MCF 10A (cell line): ENCODE measurements at regions not wholly inside any gene's neighbourhood (a gene's known extent, or its start where the extent isn't known, plus 50 kb on each side); places are given as distances from the start of the nearest gene placed in this dataset.

Source experiments
- BruUV-seq: library from RNA; stranded (reverse); fragments of 400-500 nt; replicated peaks from 2 replicates; lab custom pipeline; 2021; lab: Mats Ljungman, UMichigan
- CTCF ChIA-PET: fragments of 300-600 bp; sonication (Branson Sonifier 250); formaldehyde crosslinking; extraction: SDS; loops from one replicate; lab custom pipeline; 2021; ENCODE audit warnings: antibody characterized with exemption, inconsistent platforms; lab: Yijun Ruan, JAX
- POLR2A ChIA-PET: fragments of 300-600, 350-650 bp; sonication (Branson Sonifier 250); formaldehyde crosslinking; extraction: SDS; loops from one replicate; lab custom pipeline; 2020; ENCODE audit warnings: antibody characterized with exemption, inconsistent platforms; lab: Yijun Ruan, JAX
- DNase-seq: peaks from one replicate; pipeline ENCODE4 v3.0.0-alpha.2; 2018; ENCODE audit not compliant: unreplicated experiment
- H3K27ac Mint-ChIP-seq: one replicate; pipeline ENCODE4 v1.8.0; 2022; ENCODE audit warnings: mild to moderate bottlenecking, low read depth, mixed read lengths; ENCODE audit not compliant: unreplicated experiment
- H3K27me3 Mint-ChIP-seq: one replicate; pipeline ENCODE4 v1.8.0; 2022; ENCODE audit warnings: mixed read lengths; ENCODE audit not compliant: insufficient read depth, unreplicated experiment
- H3K36me3 Mint-ChIP-seq: one replicate; pipeline ENCODE4 v1.8.0; 2022; ENCODE audit warnings: mild to moderate bottlenecking, moderate library complexity, mixed read lengths; ENCODE audit not compliant: insufficient read depth, unreplicated experiment
- H3K4me1 Mint-ChIP-seq: one replicate; pipeline ENCODE4 v1.8.0; 2022; ENCODE audit warnings: mixed read lengths; ENCODE audit not compliant: insufficient read depth, unreplicated experiment
- H3K4me3 Mint-ChIP-seq: one replicate; pipeline ENCODE4 v1.8.0; 2022; ENCODE audit warnings: mild to moderate bottlenecking, moderate library complexity, mixed read lengths; ENCODE audit not compliant: unreplicated experiment
- H3K9me3 Mint-ChIP-seq: one replicate; pipeline ENCODE4 v1.8.0; 2022; ENCODE audit warnings: mixed read lengths; ENCODE audit not compliant: unreplicated experiment
- intact Hi-C: fragments of 100-400 bp; cut with micrococcal nuclease; formaldehyde crosslinking; loops from 2 replicates; pipeline ENCODE4 v1.14.1; 2022
- TF ChIP-seq, protein P1 (sequence below): fragments of 200-600 bp; IDR thresholded peaks from one replicate; pipeline ENCODE4 v1.8.0; 2022; ENCODE audit warnings: antibody characterized with exemption, mild to moderate bottlenecking; ENCODE audit not compliant: unreplicated experiment

DNA sequence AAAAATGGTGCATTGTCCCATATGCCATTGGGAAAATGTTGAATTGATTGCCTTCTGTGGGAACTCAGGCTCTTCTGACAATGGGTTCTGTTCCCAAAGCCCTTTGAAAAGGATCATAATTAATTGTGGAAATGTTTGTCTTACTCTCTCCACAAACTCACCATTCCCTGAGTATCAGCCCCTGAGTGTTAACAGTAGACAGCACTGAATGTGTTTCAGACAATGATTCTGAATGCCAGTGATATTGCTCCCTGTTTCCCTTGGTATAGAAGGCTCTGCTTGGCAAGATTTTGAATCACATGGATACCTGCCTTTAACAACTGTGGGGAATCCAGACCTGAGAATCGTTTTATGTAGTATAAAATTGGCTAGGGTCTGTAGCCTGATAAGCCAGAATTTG, 1096.8 kb downstream of the ADGRL2 start:
- H3K27me3 Mint-ChIP-seq = no peaks in the 10 kb centered on the region
- H3K27ac Mint-ChIP-seq = no peak overlapping the region
- ChIA-PET POLR2A (no interaction called here), CTCF (no interaction called here)
- intact Hi-C loops = no loop called here
- no peak overlapping the region for H3K4me3 Mint-ChIP-seq
- no peaks in the 10 kb centered on the region for H3K4me1 Mint-ChIP-seq
- TF ChIP-seq, protein P1, sequence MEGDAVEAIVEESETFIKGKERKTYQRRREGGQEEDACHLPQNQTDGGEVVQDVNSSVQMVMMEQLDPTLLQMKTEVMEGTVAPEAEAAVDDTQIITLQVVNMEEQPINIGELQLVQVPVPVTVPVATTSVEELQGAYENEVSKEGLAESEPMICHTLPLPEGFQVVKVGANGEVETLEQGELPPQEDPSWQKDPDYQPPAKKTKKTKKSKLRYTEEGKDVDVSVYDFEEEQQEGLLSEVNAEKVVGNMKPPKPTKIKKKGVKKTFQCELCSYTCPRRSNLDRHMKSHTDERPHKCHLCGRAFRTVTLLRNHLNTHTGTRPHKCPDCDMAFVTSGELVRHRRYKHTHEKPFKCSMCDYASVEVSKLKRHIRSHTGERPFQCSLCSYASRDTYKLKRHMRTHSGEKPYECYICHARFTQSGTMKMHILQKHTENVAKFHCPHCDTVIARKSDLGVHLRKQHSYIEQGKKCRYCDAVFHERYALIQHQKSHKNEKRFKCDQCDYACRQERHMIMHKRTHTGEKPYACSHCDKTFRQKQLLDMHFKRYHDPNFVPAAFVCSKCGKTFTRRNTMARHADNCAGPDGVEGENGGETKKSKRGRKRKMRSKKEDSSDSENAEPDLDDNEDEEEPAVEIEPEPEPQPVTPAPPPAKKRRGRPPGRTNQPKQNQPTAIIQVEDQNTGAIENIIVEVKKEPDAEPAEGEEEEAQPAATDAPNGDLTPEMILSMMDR = no peak
- no peaks in the 10 kb centered on the region for H3K36me3 Mint-ChIP-seq
- BruUV-seq = no TSS peak
- peaks cover 7% of the 10 kb centered on the region for H3K9me3 Mint-ChIP-seq
- no peak for DNase-seq

DNA sequence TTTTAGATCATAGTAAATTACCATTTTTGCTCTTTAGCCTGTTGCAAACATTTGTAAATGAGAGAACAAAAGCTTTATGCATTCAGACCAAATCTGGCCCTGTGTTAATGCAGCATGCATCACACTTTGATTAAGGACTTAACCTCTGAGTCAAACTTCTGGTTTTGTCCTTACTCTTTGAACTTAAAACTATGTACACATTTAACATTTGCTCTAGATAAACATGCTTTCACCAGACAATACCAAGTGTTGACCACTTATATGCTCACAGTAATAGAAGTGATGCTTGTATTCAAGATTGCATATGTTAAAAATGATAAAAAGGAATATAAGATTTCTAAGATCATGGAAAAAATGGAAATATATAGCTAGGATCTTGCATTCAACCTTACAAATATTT, 1095.3 kb downstream of the ADGRL2 start:
- Mint-ChIP-seq H3K27me3 (no peaks in the 10 kb centered on the region), H3K4me1 (no peaks in the 10 kb centered on the region), H3K27ac (no peak overlapping the region), H3K4me3 (no peak overlapping the region), H3K9me3 (peaks cover 7% of the 10 kb centered on the region), H3K36me3 (no peaks in the 10 kb centered on the region)
- intact Hi-C loops = no loop called here
- DNase-seq = no peak
- ChIA-PET CTCF (interaction anchor here (0.5 kb wide), 1 partner anchor 190 kb away, joined by 3 read pairs; no protein-coding TSS in a partner anchor), POLR2A (interaction anchor here (0.7 kb wide), 1 partner anchor 691 kb away, joined by 3 read pairs; no protein-coding TSS in a partner anchor)
- BruUV-seq = no TSS peak
- TF ChIP-seq, protein P1 = no peak

- H3K36me3 Mint-ChIP-seq = no peaks in the 10 kb centered on the region
- CTCF ChIA-PET = interaction anchor here (0.8 kb wide), 1 partner anchor 383 kb away, joined by 3 read pairs; no protein-coding TSS in a partner anchor
- H3K4me3 Mint-ChIP-seq = no peak overlapping the region
- no TSS peak for BruUV-seq
- H3K4me1 Mint-ChIP-seq = no peaks in the 10 kb centered on the region
- DNase-seq = no peak
- POLR2A ChIA-PET = interaction anchor here (1.7 kb wide), 1 partner anchor 15 kb away, joined by 3 read pairs; no protein-coding TSS in a partner anchor
- TF ChIP-seq, protein P1 = no peak
- intact Hi-C loops = no loop called here
- no peak overlapping the region for H3K27ac Mint-ChIP-seq
- H3K27me3 Mint-ChIP-seq = no peaks in the 10 kb centered on the region
- peaks cover 7% of the 10 kb centered on the region for H3K9me3 Mint-ChIP-seq
These were observed 1093.9 kb downstream of the ADGRL2 start for GRCh38 chr1:82894635-82895034.

DNA sequence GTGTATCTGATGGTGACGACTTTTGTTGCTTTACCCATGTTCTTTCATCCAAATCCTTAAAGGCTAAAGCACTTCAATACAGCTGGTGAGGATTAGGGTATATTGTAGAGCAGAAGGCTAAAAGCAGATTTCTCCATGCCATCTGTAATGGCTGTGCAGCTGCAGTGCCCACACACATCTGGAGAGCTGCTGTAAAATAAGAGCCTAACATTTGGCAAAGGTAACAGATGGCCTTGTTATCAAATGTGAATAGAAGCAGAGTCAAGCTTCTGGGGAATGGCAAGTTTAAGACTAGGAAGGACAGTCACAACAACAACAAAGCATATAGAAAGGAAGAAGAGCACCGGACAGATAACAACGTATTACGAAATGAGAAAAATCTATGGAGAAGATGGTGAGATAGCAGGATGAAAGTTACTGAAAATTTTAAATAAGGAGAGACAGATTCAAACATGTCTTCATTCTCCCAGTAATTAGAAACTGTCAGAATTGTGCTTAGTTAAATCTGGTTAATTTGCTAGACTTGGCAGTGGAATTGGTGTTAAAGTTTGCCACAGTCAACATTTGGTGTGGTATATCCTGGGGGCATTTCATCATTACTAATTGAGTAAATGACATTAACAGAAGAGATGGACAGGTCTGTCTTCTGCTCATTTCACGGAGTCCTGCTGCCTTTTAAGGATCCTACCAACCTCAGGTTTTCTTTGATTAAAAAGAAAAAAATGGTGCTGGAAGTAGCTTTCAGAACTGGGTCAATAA, 1093.2 kb downstream of the ADGRL2 start:
- no peak for DNase-seq
- CTCF ChIA-PET = interaction anchor here (0.6 kb wide), 1 partner anchor 12 kb away, joined by 3 read pairs; no protein-coding TSS in a partner anchor
- H3K27ac Mint-ChIP-seq = no peak overlapping the region
- H3K4me1 Mint-ChIP-seq = no peaks in the 10 kb centered on the region
- TF ChIP-seq, protein P1 = no peak
- peaks cover 7% of the 10 kb centered on the region for H3K9me3 Mint-ChIP-seq
- no peak overlapping the region for H3K4me3 Mint-ChIP-seq
- POLR2A ChIA-PET = interaction anchor here (0.6 to 1.7 kb wide), 2 partner anchors 14 to 32 kb away, joined by 3 read pairs; no protein-coding TSS in a partner anchor
- no peaks in the 10 kb centered on the region for H3K36me3 Mint-ChIP-seq
- BruUV-seq = no TSS peak
- intact Hi-C loops = no loop called here
- H3K27me3 Mint-ChIP-seq = no peaks in the 10 kb centered on the region
